Ovary (tissue), 7 donors: ENCODE measurements at regions not wholly inside any gene's neighbourhood (a gene's known extent, or its start where the extent isn't known, plus 50 kb on each side); places are given as distances from the start of the nearest gene placed in this dataset.
"Not testable (repeated sequence)": the region's sequence is repeated elsewhere in the genome, so short reads cannot be mapped to it uniquely, and the experiment has no call there.

Experiments used
- DNase-seq, 5 donors: peaks; one replicate each; pipeline ENCODE4 v3.0.0-alpha.2; 2019 to 2020
- H3K27ac ChIP-seq, 2 donors: fragments of 200-600 bp; one replicate each; pipeline versions ENCODE4 v1.5.1 to v1.8.0; 2019 to 2022
- H3K27me3 ChIP-seq: fragments of 200-600 bp; one replicate; pipeline ENCODE4 v1.8.0; 2022
- H3K36me3 ChIP-seq: fragments of 200-600 bp; sonication (generic); one replicate; pipeline ENCODE4 v1.5.1; 2019
- H3K4me1 ChIP-seq: one replicate; pipeline ENCODE4 v1.8.1; 2013; ENCODE audit warnings: mild to moderate bottlenecking, moderate library complexity; ENCODE audit not compliant: insufficient read depth
- H3K4me3 ChIP-seq: fragments of 200-600 bp; sonication (generic); one replicate; pipeline ENCODE4 v1.5.1; 2017
- H3K9me3 ChIP-seq, 2 donors: fragments of 200-600 bp in 1 of 2; sonication (generic) in 1 of 2; one replicate each; pipeline versions ENCODE4 v1.5.1 to v1.8.1; 2013 to 2019; ENCODE audit warnings: mild to moderate bottlenecking in 1 of 2, moderate library complexity in 1 of 2
- EP300 ChIP-seq: sonication (generic); formaldehyde crosslinking; IDR thresholded peaks from one replicate; pipeline ENCODE4 v1.6.1; 2017; ENCODE audit warnings: antibody characterized with exemption
- POLR2A ChIP-seq: fragments of 450-650 bp; IDR thresholded peaks from one replicate; pipeline ENCODE4 v1.6.1; 2017; ENCODE audit warnings: antibody characterized with exemption, mild to moderate bottlenecking, moderate library complexity
- WGBS, 3 donors: extraction: QIAGEN DNeasy Blood & Tissue Kit in 1 of 3; methylation state at CpG; one replicate each; pipeline versions ENCODE4 v1.1.5 to v1.1.7; 2013 to 2017; 5-methylcytosine and 5-hydroxymethylcytosine counted together
- intact Hi-C, 4 donors: fragments of 100-400 bp; cut with DNase I; formaldehyde crosslinking; loops; one replicate each; pipeline versions ENCODE4 v1.11.0 to v1.15.1; 2022 to 2023
- TF ChIP-seq, protein P1 (sequence below), 3 donors: fragments of 450-650 bp in 2 of 3; fragments of 200-600 bp in 1 of 3; IDR thresholded peaks; one replicate each; pipeline versions ENCODE4 v1.5.1 to v1.8.0; 2016 to 2022; ENCODE audit warnings: antibody characterized with exemption in 3 of 3, mild to moderate bottlenecking in 1 of 3
- donor health status: DM: no; HTN: no; CAD: no; lungs with moderate emphysema.
- donor health status: DM: no; HTN: no; CAD: no.
- donor health status: Bipolar disorder and iron deficiency.
- donor health status: DM: no; HTN: no; CAD: no.
- donor health status: DM: yes; HTN: yes; CAD: no.

DNA sequence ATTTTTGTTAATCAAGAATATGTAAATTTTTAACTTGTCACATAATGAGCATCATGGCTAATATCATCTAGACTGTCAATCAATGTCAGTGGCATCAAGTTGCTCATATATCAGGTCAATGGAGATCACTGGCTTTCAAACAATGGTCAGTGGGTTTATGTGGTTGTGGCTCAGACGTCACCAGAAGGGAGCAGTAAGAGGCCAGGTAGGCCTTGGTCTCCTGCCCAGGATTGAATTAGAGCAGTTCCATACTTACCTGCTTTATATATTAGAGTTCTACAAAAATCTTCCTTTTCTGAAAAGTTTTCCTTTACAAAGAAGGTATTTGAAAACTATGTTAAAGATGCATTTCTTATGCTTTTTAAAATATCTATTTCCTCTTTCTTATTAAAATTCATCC is 206.3 kb upstream of the B3GALT2 start:
- Histone ChIP-seq H3K36me3 (no peaks in the 10 kb centered on the region), H3K4me1 (no peaks in the 10 kb centered on the region), H3K27ac (no peak overlapping the region), H3K9me3 (no peaks in the 10 kb centered on the region), H3K4me3 (no peak overlapping the region), H3K27me3 (no peaks in the 10 kb centered on the region)
- intact Hi-C loops = no loop called here
- no peak for DNase-seq
- TF ChIP-seq POLR2A (no peak), EP300 (no peak)
- TF ChIP-seq, protein P1, sequence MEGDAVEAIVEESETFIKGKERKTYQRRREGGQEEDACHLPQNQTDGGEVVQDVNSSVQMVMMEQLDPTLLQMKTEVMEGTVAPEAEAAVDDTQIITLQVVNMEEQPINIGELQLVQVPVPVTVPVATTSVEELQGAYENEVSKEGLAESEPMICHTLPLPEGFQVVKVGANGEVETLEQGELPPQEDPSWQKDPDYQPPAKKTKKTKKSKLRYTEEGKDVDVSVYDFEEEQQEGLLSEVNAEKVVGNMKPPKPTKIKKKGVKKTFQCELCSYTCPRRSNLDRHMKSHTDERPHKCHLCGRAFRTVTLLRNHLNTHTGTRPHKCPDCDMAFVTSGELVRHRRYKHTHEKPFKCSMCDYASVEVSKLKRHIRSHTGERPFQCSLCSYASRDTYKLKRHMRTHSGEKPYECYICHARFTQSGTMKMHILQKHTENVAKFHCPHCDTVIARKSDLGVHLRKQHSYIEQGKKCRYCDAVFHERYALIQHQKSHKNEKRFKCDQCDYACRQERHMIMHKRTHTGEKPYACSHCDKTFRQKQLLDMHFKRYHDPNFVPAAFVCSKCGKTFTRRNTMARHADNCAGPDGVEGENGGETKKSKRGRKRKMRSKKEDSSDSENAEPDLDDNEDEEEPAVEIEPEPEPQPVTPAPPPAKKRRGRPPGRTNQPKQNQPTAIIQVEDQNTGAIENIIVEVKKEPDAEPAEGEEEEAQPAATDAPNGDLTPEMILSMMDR (IDR thresholded peaks at IDR 0.05) = no peak
- WGBS, 3 donors = 92 to 95% (median 93%) methylated on average over 1 of the region's 1 CpG

DNA sequence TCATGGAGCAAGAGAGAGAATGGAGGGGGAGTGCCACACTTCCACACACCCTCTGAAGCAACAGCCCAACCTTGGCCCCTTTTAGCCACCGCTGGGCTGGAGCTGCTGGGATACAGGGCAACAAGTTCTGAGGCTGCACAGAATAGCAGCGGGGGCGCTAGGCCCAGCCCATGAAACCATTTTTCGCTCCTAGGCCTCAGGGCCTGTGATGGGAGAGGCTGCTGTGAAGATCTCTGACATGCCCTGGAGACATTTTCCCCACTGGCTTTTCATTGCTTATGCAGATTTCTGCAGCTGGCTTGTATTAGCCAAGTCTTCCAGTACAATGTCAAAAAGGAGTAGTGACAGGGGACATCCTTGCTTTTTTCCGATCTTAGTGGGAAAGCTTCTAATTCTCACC is 202.3 kb upstream of the B3GALT2 start:
- Histone ChIP-seq H3K4me1 (no peaks in the 10 kb centered on the region), H3K27me3 (no peaks in the 10 kb centered on the region), H3K4me3 (no peak overlapping the region), H3K36me3 (no peaks in the 10 kb centered on the region), H3K9me3 (no peaks in the 10 kb centered on the region), H3K27ac (no peak overlapping the region)
- TF ChIP-seq, protein P1 (IDR thresholded peaks at IDR 0.05) = no peak
- TF ChIP-seq POLR2A (no peak), EP300 (no peak)
- intact Hi-C loops = no loop called here
- no peak for DNase-seq
- WGBS, 3 donors = 96 to 97% (median 96%) methylated on average over 5 of the region's 5 CpGs

DNA sequence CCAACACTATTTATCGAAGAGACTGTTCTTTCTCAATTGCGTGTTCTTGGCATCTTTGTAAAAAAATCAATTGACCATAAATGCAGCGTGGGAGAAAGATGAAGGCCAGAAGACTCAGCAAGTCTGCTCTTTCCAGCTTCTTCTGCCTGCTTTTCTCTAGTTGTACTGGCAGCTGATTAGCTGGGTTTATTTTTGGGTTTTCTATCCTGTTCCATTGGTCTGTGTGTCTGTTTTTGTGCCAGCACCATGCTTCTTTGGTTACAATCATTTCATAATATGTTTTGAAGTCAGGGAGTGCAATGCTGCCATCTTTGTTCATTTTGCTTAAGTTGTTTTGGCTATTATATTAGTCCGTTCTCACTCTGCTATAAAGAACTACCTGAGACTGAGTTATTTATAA is 201.8 kb upstream of the B3GALT2 start:
- 90 to 96% (median 91%) methylated on average over 4 of the region's 4 CpGs for WGBS, 3 donors
- DNase-seq = no peak
- H3K4me1 ChIP-seq = no peaks in the 10 kb centered on the region
- TF ChIP-seq EP300 (no peak), POLR2A (no peak)
- TF ChIP-seq, protein P1 (IDR thresholded peaks at IDR 0.05) = no peak
- intact Hi-C loops = no loop called here
- no peaks in the 10 kb centered on the region for H3K36me3 ChIP-seq
- H3K27me3 ChIP-seq = no peaks in the 10 kb centered on the region
- H3K9me3 ChIP-seq = no peaks in the 10 kb centered on the region
- no peak overlapping the region for H3K4me3 ChIP-seq
- H3K27ac ChIP-seq = no peak overlapping the region

DNA sequence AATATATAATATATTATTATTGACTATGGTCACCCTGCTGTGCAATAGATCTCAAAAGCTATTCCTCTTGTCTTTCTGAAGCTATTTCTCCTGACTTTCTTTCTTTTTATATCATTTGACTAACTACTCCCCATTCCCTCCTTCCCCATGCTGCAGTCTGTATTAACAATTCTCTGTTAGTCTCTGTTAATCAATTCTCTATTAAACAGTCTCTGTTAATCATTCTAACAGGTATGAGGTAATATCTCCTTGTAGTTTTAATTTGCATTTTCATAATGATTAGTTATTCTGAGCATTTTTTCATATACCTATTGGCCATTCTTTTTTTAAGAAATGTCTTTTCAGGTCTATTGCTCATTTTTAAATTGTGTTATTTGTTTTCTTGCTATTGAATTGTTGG is 201.0 kb upstream of the B3GALT2 start:
- no peaks in the 10 kb centered on the region for H3K9me3 ChIP-seq
- H3K4me3 ChIP-seq = no peak overlapping the region
- H3K4me1 ChIP-seq = no peaks in the 10 kb centered on the region
- H3K27me3 ChIP-seq = no peaks in the 10 kb centered on the region
- H3K36me3 ChIP-seq = no peaks in the 10 kb centered on the region
- H3K27ac ChIP-seq = no peak overlapping the region
- intact Hi-C loops = no loop called here
- DNase-seq = no peak
- TF ChIP-seq, protein P1 (IDR thresholded peaks at IDR 0.05) = no peak
- TF ChIP-seq EP300 (no peak), POLR2A (no peak)

DNA sequence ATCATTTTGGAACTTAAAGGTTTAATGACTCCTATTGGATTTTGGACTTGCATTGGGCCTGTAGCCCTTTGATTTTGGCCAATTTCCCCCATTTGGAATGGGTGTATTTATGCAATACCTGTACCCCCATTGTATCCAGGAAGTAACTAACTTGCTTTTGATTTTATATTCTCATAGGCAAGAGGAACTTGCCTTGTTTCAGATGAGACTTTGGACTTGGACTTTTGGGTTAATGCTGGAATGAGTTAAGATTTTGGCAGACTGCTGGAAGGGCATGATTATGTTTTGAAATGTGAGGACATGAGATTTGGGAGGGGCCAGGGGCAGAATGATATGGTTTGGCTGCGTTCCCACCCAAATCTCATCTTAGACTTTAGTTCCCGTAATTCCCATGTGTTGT is 192.0 kb upstream of the B3GALT2 start:
- H3K4me1 ChIP-seq, H3K27me3 ChIP-seq, H3K27ac ChIP-seq, H3K9me3 ChIP-seq, intact Hi-C loops, DNase-seq, H3K4me3 ChIP-seq, H3K36me3 ChIP-seq: not testable (repeated sequence)
- WGBS, 3 donors = 86 to 89% (median 88%) methylated on average over 2 of the region's 2 CpGs
